ENCODE measurements at regions not wholly inside any gene's neighbourhood (a gene's known extent, or its start where the extent isn't known, plus 50 kb on each side); places are given as distances from the start of the nearest gene placed in this dataset.

GRCh38 chr5:32842813-32843530, 131.9 kb downstream of the NPR3 start:
- intact Hi-C loops (cut with DNase I): loop anchor here in 1 of 4 donors (5.0 kb wide), 1 partner anchor 131 kb away; the partner anchor contains the start of gene NPR3
- DNase-seq: no peak
- Histone ChIP-seq H3K9me3 (no peaks in the 10 kb centered on the region), H3K36me3 (no peaks in the 10 kb centered on the region), H3K4me3 (no peak overlapping the region), H3K27me3 (no peaks in the 10 kb centered on the region), H3K27ac (no peak overlapping the region), H3K4me1 (ENCODE audit: insufficient read depth) (no peaks in the 10 kb centered on the region)
- TF ChIP-seq POLR2A (IDR thresholded peaks at IDR 0.05): no peak
- no peak for TF ChIP-seq EP300 (IDR thresholded peaks at IDR 0.05)
- TF ChIP-seq CTCF (IDR thresholded peaks at IDR 0.05): no peak
- 66 to 78% (median 69%) methylated on average over 8 of the region's 8 CpGs for WGBS, 3 donors

- H3K4me3 ChIP-seq: no peak overlapping the region
- intact Hi-C loops (cut with DNase I): loop anchor here in 1 of 4 donors (5.0 kb wide), 1 partner anchor 131 kb away; the partner anchor contains the start of gene NPR3
- H3K27me3 ChIP-seq: no peaks in the 10 kb centered on the region
- H3K36me3 ChIP-seq: no peaks in the 10 kb centered on the region
- TF ChIP-seq POLR2A (IDR thresholded peaks at IDR 0.05) (no peak), EP300 (IDR thresholded peaks at IDR 0.05) (no peak), CTCF (IDR thresholded peaks at IDR 0.05) (no peak)
- H3K27ac ChIP-seq: no peak overlapping the region
- no peak for DNase-seq
- WGBS, 3 donors: 84 to 94% (median 92%) methylated on average over 3 of the region's 3 CpGs
- no peaks in the 10 kb centered on the region for H3K4me1 ChIP-seq (ENCODE audit: insufficient read depth)
- no peaks in the 10 kb centered on the region for H3K9me3 ChIP-seq
Observed at GRCh38 chr5:32843531-32843895, 132.4 kb downstream of the NPR3 start.

GRCh38 chr5:32845171-32845570, 134.1 kb downstream of the NPR3 start:
- no peak overlapping the region for H3K4me3 ChIP-seq
- 55 to 73% (median 70%) methylated on average over 3 of the region's 3 CpGs for WGBS, 3 donors
- no peak overlapping the region for H3K27ac ChIP-seq
- H3K27me3 ChIP-seq: no peaks in the 10 kb centered on the region
- no peaks in the 10 kb centered on the region for H3K4me1 ChIP-seq (ENCODE audit: insufficient read depth)
- no peak for DNase-seq
- no peak for TF ChIP-seq EP300 (IDR thresholded peaks at IDR 0.05)
- intact Hi-C loops (cut with DNase I): no loop called here
- no peaks in the 10 kb centered on the region for H3K9me3 ChIP-seq
- H3K36me3 ChIP-seq: no peaks in the 10 kb centered on the region

GRCh38 chr5:32848120-32848519, 137.0 kb downstream of the NPR3 start:
- no peak for DNase-seq
- Histone ChIP-seq H3K36me3 (no peaks in the 10 kb centered on the region), H3K4me3 (no peak overlapping the region), H3K4me1 (ENCODE audit: insufficient read depth) (peaks cover 2% of the 10 kb centered on the region), H3K9me3 (no peaks in the 10 kb centered on the region), H3K27ac (no peak overlapping the region), H3K27me3 (no peaks in the 10 kb centered on the region)
- TF ChIP-seq POLR2A (IDR thresholded peaks at IDR 0.05): no peak
- no peak for TF ChIP-seq EP300 (IDR thresholded peaks at IDR 0.05)
- TF ChIP-seq CTCF (IDR thresholded peaks at IDR 0.05): no peak
- intact Hi-C loops (cut with DNase I): no loop called here

GRCh38 chr5:32848681-32849080, 137.6 kb downstream of the NPR3 start:
- TF ChIP-seq POLR2A (IDR thresholded peaks at IDR 0.05) (no peak), EP300 (IDR thresholded peaks at IDR 0.05) (no peak), CTCF (IDR thresholded peaks at IDR 0.05) (no peak)
- Histone ChIP-seq H3K36me3 (no peaks in the 10 kb centered on the region), H3K4me1 (ENCODE audit: insufficient read depth) (peaks cover 2% of the 10 kb centered on the region), H3K27me3 (no peaks in the 10 kb centered on the region), H3K27ac (no peak overlapping the region), H3K9me3 (no peaks in the 10 kb centered on the region), H3K4me3 (no peak overlapping the region)
- 32 to 37% (median 34%) methylated on average over 3 of the region's 3 CpGs for WGBS, 3 donors
- intact Hi-C loops (cut with DNase I): no loop called here
- no peak for DNase-seq

All from ovary (tissue), 7 donors.